GM21515 (cell line): ENCODE measurements at regions not wholly inside any gene's neighbourhood (a gene's known extent, or its start where the extent isn't known, plus 50 kb on each side); places are given as distances from the start of the nearest gene placed in this dataset.

Source experiments
- ATAC-seq: cut with Tn5 transposase; IDR thresholded peaks from one replicate; pipeline ENCODE4 v1.9.1; 2021; ENCODE audit not compliant: unreplicated experiment

DNA sequence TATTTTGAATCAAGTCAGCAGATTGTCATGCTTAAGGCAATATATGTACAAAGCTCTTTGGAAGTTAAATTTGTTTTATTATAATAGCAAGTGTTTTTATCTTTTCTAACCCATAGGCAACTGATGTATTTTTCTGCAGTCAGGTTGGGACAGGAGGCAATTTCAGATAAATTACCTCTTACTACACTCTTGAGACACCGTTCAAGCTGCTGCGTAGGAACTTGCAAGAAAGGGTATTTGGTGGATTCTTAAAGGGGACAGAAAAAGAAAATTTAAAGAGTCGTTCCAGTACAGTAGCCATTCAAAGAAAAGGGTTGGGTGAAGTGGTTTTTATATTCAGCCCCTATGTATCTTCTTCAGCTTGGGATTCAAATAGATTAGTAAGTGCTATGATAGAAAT is 112.4 kb upstream of the APC start:
- no peak for ATAC-seq

DNA sequence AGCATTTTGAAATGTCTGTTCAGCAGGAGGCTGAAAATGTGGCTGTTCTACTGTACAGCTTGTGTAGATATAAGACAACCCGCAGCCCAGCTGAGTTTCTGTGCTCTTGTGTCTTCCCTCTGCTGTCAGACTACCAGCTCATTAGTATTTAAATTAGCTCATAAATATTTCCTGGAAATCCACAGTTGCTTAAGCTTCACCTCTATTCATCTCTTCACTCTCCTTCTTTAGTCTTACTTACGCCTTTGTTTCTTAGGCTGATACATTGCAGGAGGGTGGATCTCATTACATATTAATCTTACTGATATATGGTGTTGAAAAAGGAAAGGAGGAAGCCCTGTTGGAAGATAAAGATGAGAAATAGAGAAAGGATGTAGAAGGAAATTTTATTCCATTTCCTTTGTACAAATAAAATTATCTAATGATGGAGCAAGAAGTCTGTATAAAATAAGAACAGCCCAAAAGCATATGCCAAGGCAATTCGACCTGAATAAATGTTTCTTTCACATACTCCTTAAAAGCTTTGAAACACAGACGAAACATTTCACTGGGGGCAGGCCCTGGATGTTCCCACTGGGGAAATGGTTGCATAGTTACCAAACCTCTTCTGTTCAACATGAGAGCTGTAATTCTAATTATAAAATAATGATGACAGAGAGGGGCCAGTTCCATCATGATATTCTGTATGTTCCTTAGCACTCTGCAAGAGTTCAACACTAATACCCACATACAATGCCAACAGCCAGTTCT is 111.8 kb upstream of the APC start:
- ATAC-seq, result no peak

DNA sequence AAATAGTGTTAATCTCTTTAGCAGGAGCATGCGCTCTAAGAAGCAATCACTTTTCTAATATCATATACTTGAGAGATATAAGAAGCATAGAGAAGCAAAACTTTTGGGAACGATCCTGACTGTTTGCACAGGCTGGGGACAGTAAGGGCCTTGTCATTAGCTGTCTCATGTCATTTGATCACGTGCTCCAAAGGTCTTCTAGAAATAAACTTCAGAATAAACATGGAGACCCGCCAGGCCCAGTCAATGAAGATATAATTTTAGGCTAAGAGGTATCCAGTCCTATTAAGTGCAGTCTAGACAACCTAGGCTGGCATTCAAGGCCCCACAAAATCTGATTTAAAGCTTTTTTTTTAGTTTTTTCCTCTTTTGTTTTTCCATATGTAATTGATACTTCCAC is 111.0 kb upstream of the APC start:
- ATAC-seq, result no peak

- ATAC-seq, result no peak
Observed at GRCh38 chr5:112628214-112628980, 109.3 kb upstream of the APC start.

DNA sequence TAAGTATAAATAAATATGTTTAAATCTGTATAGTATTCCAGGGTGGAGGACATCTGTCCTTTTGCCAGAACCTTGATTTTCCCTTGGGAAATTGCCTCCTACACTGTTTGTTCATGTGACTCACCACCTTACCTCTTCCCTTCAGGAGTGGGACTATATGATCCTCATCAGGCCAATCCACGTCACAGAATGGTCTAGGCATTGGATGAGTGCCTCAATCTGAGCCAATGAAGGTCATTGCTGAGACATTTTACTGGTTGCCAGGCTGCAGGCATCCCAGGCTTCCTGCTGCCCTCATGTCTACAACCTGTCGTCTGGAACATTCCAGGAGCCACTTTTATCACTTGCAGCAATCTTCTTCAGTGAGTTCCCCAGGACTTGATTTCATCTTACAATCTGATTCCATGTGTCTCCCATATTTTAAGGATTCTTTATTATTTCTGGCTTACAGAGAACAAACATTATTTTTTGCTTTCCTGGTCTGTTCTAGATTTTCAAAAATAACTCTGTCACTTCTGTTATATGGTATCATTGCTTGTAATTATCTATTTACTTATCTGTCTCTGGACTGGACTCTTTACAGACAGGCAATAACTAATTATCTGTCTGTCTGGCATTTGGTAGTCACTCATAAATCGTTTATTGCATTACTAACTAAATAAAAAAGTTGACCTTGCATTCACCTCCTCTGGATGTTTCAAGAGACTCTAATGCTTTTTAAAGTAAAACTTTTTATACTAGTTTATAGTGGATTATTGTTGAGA is 107.3 kb upstream of the APC start:
- no peak for ATAC-seq

DNA sequence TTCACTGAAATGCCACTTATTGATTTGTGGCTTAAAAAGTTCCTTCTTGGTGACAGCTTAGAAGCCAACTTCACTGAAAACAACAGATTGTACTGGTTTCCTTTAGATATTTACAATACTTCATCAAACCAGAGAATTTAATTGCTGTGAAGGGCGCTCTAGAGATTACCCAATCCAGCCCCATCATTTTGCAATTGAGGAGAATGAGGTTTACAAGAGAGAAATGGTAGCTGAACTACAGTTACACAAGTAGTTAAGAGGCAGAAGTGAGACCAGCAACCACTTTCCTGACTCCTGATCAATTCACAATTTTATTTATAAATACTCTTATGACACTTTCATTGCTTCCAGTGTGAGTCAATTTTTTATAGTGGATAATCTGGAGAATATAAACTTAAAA is 103.5 kb upstream of the APC start:
- ATAC-seq, result no peak

GRCh38 chr5:112634796-112635195 is 102.9 kb upstream of the APC start:
- no peak for ATAC-seq

DNA sequence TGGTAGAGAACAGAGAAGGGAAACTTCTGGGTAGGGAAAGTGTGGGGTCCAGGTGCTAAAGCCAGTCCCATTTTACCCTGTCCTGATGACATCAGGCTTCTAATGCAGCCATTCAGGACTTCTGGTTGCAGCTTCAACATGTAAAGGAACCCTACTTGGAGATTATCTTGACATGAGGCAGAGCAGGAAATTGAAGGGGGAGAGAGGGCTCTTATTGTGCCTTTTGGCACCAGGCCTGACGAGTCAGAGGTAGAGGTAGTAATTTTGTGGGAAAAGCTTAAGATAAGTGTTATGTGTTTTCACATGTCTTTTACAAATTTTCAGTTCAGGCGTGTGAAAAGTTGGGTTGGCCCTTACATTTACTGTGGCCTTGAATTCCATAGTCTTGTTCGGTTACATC is 102.4 kb upstream of the APC start:
- no peak for ATAC-seq

DNA sequence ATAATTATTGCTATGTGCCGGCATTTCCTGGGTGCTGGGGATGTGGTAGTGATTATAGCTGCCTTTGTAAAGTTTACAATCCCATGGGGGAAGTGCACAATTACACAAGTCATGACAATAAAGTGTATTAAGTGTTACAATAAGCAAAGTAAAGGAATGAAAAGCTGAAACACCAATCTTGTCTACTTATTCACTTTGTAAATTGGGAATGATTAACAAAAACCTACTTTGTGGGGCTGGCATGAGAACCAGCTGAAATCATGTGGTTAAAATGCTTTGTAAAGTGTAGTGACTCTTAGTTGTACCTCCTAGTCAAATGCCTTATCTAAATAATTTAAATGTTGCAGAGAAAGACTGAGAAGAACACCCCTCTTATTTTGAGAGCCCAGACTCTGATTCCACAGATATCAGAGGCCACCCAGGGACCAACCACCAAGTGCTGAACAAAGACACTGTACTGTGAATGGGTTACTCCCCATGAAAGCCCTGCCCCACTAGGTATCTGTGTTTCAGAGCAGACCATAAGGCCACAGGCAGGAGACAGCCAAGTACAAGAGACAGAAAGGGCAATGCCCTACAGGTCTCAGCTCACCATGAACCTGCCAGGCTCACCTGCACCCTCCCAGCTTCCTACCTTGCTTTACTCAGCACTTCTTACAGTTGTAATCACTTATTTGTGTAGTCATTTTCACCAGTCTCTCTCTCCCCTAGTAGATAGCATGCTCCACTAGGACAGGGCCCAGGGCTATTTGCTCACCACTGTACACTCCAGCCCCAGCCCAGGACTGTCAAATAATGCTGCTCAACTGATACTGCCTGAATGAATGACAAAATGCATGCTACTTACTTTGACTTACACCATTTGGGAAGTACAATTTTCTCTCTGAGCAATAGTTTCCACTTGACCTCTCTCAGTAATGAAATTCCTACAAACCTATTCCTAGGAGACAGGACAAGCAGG is 101.6 kb upstream of the APC start:
- no peak for ATAC-seq

- ATAC-seq, result no peak
Observed at GRCh38 chr5:112636751-112637150, 100.9 kb upstream of the APC start.

GRCh38 chr5:112637343-112637742 is 100.3 kb upstream of the APC start:
- ATAC-seq, result no peak

DNA sequence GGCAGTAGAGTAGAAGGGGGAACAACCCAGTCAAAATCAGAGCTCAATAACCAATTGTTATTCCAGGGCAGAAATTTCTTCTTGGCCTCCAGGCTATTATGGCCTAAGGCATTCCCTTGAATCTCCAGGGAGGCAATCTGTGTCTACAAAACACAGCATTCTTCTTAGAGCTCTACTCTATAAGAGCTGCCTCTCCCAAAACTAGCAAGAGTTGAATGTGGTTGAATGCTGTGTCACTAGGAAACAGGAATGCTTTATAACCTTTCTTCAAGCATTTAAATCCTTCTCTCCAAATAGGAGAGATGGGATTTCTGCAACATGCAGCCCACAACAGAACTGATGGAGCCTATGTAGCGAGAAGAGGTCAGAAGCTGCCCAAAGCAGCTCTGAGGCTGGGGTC is 97.1 kb upstream of the APC start:
- ATAC-seq, result no peak

GRCh38 chr5:112641515-112642110 is 96.1 kb upstream of the APC start:
- no peak for ATAC-seq

- ATAC-seq, result no peak
Observed at GRCh38 chr5:112642885-112643284, 94.8 kb upstream of the APC start.

DNA sequence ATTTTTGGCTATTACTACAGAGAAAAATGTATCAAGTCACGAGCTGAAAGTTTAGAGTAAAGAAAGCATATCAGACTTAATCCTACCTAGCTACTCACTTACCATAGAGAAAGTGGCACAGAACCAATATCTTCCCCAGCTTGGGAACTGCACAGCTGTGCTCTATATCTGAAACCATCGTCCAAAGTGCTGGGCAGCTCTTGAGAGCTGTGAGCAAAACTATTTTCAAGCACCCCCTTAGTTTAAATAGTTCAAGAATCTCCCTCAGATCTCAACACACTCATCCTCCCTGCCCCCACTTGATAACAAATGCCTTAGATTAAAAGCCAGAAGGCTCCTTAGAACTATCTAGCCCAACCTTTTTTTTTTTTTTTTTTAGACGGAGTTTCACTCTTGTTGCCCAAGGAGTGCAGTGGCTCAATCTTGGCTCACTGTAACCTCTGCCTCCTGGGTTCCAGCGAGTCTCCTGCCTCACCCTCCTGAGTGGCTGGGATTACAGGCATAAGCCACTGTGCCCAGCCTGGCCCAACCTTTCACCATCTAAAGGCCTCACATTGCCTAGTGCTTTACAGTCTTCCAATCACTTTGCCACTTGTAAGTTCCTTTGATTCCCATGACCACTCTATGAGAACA is 94.2 kb upstream of the APC start:
- no peak for ATAC-seq

DNA sequence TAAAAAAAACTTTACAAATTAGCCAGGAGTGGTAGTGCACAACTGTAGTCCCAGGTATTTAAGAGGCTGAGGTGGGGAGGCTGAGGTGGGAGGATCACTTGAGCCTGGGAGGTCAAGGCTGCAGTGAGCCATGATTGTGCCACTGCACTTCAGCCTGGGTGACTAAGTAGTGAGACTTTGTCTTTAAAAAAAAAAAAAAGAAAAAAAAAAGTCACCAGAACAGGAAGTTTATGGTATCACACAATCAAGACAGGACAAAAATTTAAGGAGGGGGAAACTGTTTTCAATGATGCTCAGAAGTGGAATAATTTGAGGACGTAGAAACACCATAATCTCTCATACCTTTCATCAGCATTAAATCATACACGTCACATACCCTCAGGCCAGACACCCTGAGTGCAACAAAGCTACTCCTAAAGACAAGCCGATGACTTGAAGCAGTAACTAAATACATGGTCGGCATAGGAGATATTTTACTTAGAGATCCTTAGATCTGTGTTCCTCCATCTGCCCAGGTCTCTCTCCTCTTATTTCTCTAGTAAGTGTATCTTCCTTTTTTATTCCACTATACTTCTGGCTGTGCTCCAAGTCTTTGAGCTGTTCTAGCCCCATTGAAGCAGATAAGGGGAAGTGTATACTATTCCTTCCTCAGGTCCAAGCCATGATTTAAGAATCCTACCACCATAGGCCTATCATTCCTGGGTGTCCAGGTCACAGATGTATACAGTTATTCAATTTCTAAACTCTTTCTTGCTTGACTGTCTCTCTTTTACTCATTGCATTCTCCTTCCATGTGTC is 91.3 kb upstream of the APC start:
- ATAC-seq, result no peak

DNA sequence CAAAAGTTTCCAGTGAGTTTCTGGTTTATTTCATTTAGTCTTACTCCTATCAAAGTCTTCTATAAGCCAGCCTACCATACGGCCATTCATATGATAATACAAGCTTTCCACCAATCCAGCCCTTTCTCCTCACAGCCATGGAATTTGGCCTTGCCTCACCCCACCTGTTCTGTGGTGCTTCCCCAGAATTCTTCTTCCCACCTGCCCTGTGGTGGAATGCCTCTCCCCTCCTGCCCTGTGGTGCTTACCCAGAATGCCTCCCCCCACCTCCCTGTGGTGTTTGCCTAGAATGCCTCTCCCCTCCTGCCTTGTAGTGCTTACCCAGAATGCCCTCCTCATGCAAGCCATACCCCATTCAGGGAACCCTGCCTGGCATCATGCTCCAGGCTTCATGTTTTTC is 90.3 kb upstream of the APC start:
- no peak for ATAC-seq

- ATAC-seq, result no peak
Observed at GRCh38 chr5:112648264-112648663, 89.4 kb upstream of the APC start.

GRCh38 chr5:112649882-112650281 is 87.8 kb upstream of the APC start:
- no peak for ATAC-seq
